Panc1 (cell line): ENCODE measurements at regions not wholly inside any gene's neighbourhood (a gene's known extent, or its start where the extent isn't known, plus 50 kb on each side); places are given as distances from the start of the nearest gene placed in this dataset.

ENCODE experiments used
- SIN3A ChIP-seq: IDR thresholded peaks from 2 replicates; pipeline ENCODE4 v1.6.1; 2012; ENCODE audit warnings: low read depth, mild to moderate bottlenecking, low read length, moderate library complexity, borderline replicate concordance; ENCODE audit not compliant: insufficient read depth
- TCF7L2 ChIP-seq: IDR thresholded peaks from 2 replicates; pipeline ENCODE4 v1.6.1; 2011; ENCODE audit warnings: mild to moderate bottlenecking, low read depth, low read length, inconsistent platforms
- TF ChIP-seq, protein P1 (sequence below): fragments of 450-650 bp; IDR thresholded peaks from 2 replicates; pipeline ENCODE4 v1.5.1; 2017; ENCODE audit warnings: mild to moderate bottlenecking
- TF ChIP-seq, protein P2 (sequence below), 2 experiments: IDR thresholded peaks; 2 replicates each; pipeline ENCODE4 v1.6.1; 2011 to 2012; ENCODE audit warnings: low read depth in 2 of 2, control low read depth in 1 of 2, low read length in 1 of 2, mild to moderate bottlenecking in 1 of 2, moderate library complexity in 1 of 2; ENCODE audit not compliant: insufficient read depth in 1 of 2

DNA sequence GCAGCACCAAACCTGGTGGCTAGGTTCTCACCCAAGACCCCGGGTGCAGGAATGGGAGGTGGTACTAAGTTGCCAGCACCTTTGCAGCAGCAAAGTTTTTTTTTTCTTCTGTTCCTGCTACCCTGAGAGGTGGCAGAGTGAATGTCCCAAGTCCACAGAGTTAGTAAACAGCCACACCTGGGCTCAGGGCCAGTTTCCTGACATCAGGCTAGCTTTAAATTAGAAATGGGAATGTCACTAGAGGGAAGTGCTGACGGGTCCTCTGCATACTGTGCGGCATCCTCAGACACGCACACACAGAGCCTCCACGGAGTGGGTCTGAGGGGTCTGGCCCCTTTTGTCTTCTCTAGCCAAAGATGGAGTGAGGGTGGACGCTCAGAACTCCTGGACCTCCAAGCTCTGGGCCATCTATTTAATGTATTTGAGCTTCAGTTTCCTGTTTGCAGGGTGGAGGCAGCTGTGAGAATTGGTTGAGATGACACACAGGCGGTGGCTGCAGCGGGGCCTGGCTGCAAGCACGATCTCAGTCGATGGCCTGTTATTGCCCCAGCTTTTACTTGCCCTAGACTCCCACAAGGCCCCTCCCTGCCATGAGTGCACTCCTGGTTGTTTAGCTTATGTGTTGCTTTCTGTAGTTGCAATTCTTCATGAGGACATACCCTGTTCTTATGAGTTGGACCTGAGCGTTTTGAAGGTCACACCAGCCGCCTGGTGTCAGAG is 751.4 kb upstream of the HS6ST1 start:
- TF ChIP-seq, protein P1, sequence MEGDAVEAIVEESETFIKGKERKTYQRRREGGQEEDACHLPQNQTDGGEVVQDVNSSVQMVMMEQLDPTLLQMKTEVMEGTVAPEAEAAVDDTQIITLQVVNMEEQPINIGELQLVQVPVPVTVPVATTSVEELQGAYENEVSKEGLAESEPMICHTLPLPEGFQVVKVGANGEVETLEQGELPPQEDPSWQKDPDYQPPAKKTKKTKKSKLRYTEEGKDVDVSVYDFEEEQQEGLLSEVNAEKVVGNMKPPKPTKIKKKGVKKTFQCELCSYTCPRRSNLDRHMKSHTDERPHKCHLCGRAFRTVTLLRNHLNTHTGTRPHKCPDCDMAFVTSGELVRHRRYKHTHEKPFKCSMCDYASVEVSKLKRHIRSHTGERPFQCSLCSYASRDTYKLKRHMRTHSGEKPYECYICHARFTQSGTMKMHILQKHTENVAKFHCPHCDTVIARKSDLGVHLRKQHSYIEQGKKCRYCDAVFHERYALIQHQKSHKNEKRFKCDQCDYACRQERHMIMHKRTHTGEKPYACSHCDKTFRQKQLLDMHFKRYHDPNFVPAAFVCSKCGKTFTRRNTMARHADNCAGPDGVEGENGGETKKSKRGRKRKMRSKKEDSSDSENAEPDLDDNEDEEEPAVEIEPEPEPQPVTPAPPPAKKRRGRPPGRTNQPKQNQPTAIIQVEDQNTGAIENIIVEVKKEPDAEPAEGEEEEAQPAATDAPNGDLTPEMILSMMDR = no peak
- TF ChIP-seq, protein P2, sequence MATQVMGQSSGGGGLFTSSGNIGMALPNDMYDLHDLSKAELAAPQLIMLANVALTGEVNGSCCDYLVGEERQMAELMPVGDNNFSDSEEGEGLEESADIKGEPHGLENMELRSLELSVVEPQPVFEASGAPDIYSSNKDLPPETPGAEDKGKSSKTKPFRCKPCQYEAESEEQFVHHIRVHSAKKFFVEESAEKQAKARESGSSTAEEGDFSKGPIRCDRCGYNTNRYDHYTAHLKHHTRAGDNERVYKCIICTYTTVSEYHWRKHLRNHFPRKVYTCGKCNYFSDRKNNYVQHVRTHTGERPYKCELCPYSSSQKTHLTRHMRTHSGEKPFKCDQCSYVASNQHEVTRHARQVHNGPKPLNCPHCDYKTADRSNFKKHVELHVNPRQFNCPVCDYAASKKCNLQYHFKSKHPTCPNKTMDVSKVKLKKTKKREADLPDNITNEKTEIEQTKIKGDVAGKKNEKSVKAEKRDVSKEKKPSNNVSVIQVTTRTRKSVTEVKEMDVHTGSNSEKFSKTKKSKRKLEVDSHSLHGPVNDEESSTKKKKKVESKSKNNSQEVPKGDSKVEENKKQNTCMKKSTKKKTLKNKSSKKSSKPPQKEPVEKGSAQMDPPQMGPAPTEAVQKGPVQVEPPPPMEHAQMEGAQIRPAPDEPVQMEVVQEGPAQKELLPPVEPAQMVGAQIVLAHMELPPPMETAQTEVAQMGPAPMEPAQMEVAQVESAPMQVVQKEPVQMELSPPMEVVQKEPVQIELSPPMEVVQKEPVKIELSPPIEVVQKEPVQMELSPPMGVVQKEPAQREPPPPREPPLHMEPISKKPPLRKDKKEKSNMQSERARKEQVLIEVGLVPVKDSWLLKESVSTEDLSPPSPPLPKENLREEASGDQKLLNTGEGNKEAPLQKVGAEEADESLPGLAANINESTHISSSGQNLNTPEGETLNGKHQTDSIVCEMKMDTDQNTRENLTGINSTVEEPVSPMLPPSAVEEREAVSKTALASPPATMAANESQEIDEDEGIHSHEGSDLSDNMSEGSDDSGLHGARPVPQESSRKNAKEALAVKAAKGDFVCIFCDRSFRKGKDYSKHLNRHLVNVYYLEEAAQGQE (IDR thresholded peaks at IDR 0.05; ENCODE audit: insufficient read depth in 1 of 2, low read depth in 2 of 2, low read length in 1 of 2) = no peak
- TF ChIP-seq SIN3A (no peak), TCF7L2 (no peak)
